Activated CD4-positive, alpha-beta T cell treated with anti-CD3 and anti-CD28 coated beads, Interleukin-2, Interleukin-4, amounts not matched to agents 100 ng/mL and 50 ng/mL, durations not matched to agents 16 hours and 8 hours (primary cell): ENCODE measurements at regions not wholly inside any gene's neighbourhood (a gene's known extent, or its start where the extent isn't known, plus 50 kb on each side); places are given as distances from the start of the nearest gene placed in this dataset.

Experiments used
- DNase-seq: peaks from one replicate; pipeline ENCODE4 v3.0.0-alpha.2; 2020; ENCODE audit warnings: low spot score

GRCh38 chr4:20641976-20642375 is 58.3 kb upstream of the PACRGL start:
- no peak for DNase-seq

DNA sequence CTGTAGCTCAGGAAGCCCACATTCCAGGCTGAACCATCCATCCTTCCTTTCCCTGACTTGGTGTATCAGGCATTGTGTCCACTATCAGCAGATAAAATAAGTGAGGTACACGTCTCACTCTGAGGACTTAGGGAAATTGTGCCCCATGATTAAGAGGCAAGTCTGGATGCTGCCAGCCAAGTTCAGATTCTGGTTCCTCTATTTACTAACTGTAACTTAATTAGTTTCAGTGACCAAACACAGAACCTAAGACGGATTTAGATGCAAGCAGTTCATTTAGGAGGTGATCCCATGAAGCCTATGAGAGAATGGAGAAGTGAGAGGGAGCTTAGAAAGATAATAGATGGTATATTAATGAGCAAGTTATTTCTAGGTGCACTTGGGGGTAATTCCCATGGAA is 56.6 kb upstream of the PACRGL start:
- no peak for DNase-seq

DNA sequence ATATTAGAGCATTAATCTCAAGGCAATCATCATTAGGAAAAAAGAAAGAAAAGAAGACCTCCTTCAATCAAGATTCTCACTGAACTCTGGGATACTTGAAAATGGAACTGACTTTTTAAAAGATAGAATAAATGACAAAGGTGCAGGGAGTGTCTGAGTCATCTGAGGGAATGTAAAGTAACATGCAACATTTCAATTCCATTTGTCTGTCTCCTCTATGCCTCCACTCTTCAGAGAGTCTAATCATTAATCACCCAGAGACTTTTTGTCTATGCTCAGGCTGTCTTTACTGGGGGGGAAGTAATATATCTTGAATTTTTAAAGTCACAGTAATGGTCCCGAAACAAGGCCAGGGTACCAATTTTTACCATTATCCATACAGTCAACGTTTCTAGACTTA is 55.0 kb upstream of the PACRGL start:
- DNase-seq, result no peak

DNA sequence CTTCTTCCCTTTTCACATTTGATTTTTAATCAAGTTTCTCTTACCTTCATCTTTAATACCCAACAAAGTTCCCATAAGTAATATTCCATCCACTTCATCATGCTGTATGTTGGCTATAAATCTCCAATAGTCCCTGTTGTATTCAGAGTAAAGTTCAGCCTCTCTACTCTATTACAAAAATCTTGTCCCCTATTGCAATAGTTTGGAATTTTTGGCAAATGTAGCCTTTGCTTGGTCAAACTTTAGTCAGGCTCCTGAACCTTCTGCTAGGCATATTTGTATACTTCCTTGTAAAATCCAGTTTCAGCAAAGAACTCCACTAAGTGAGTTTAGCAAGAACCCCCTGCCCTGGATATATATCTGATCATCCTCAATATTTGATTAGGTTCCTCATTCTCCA is 54.0 kb upstream of the PACRGL start:
- no peak for DNase-seq
